Endothelial cell of umbilical vein (primary cell): ENCODE measurements at regions not wholly inside any gene's neighbourhood (a gene's known extent, or its start where the extent isn't known, plus 50 kb on each side); places are given as distances from the start of the nearest gene placed in this dataset.

ENCODE experiments used
- BruUV-seq: library from RNA; stranded (reverse); fragments of 400-500 nt; replicated peaks from 2 replicates; lab custom pipeline; 2021; lab: Mats Ljungman, UMichigan
- CTCF ChIA-PET: fragments of 300-600, 350-600 bp; sonication (Branson Sonifier 250); formaldehyde crosslinking; loops from one replicate; lab custom pipeline; 2021; ENCODE audit warnings: antibody characterized with exemption, inconsistent platforms; lab: Charles Lee
- POLR2A ChIA-PET: fragments of 300-600, 350-600 bp; sonication (Branson Sonifier 250); formaldehyde crosslinking; loops from one replicate; lab custom pipeline; 2021; ENCODE audit warnings: antibody characterized with exemption, inconsistent platforms; lab: Charles Lee
- DNase-seq: peaks from one replicate; pipeline ENCODE4 v3.0.0-alpha.2; 2011; ENCODE audit warnings: low read depth, low spot score
- FAIRE-seq: peaks from 2 replicates; lab custom pipeline; 2011; peaks lifted over from hg19 to GRCh38; lab: Jason Lieb, UNC
- H2AFZ ChIP-seq: 2 replicates; pipeline ENCODE4 v1.6.0; 2012; ENCODE audit warnings: low read depth, low read length, control low read depth, inconsistent platforms
- H3K27ac ChIP-seq: 2 replicates; pipeline ENCODE4 v1.5.1; 2011; ENCODE audit warnings: low read depth, mild to moderate bottlenecking, control low read depth, low read length, moderate library complexity; ENCODE audit not compliant: insufficient read depth
- H3K27me3 ChIP-seq, 2 experiments: 2 replicates each; pipeline versions ENCODE4 v1.6.0 to v1.6.1; 2011; ENCODE audit warnings: low read length in 2 of 2, mixed read lengths in 1 of 2; ENCODE audit not compliant: control insufficient read depth in 2 of 2, insufficient read depth in 2 of 2
- H3K36me3 ChIP-seq, 2 experiments: 2 replicates in 1 of 2; 3 replicates in 1 of 2; pipeline ENCODE4 v1.5.1; 2011; ENCODE audit warnings: low read length in 2 of 2, mild to moderate bottlenecking in 1 of 2, moderate library complexity in 1 of 2; ENCODE audit not compliant: control insufficient read depth in 2 of 2, insufficient read depth in 2 of 2; ENCODE audit errors: extremely low read depth in 1 of 2
- H3K4me1 ChIP-seq: 3 replicates; pipeline ENCODE4 v1.5.1; 2011; ENCODE audit warnings: mild to moderate bottlenecking, low read length; ENCODE audit not compliant: control insufficient read depth, insufficient read depth; ENCODE audit errors: extremely low read depth
- H3K4me2 ChIP-seq: 2 replicates; pipeline ENCODE4 v1.6.1; 2011; ENCODE audit warnings: low read length, control low read depth, mixed read lengths; ENCODE audit not compliant: insufficient read depth
- H3K4me3 ChIP-seq, 3 experiments: fragments of 200-600 bp in 1 of 3; sonication (generic), shearing (Covaris generic) in 1 of 3; replicated peaks in 1 of 3; 2 replicates each; pipeline ENCODE4 v1.5.1; 2011 to 2016; ENCODE audit warnings: control low read depth in 3 of 3, low read length in 3 of 3, mild to moderate bottlenecking in 2 of 3, inconsistent platforms in 1 of 3, low read depth in 1 of 3, moderate library complexity in 1 of 3; ENCODE audit not compliant: insufficient read depth in 1 of 3
- H3K79me2 ChIP-seq: 2 replicates; pipeline ENCODE4 v1.6.0; 2012; ENCODE audit warnings: low read length, inconsistent platforms; ENCODE audit not compliant: control insufficient read depth, insufficient read depth
- H3K9ac ChIP-seq: replicated peaks from 2 replicates; pipeline ENCODE3; 2011; ENCODE audit warnings: low read length, control low read depth; ENCODE audit not compliant: insufficient read depth; ENCODE audit errors: extremely low read depth
- H3K9me1 ChIP-seq: replicated peaks from 3 replicates; pipeline ENCODE4 v1.6.0; 2011; ENCODE audit warnings: mild to moderate bottlenecking, low read length; ENCODE audit not compliant: control insufficient read depth, insufficient read depth; ENCODE audit errors: extremely low read depth
- H3K9me3 ChIP-seq: replicated peaks from 2 replicates; pipeline ENCODE4 v1.5.1; 2012; ENCODE audit warnings: low read length, inconsistent platforms; ENCODE audit not compliant: control insufficient read depth, insufficient read depth
- H4K20me1 ChIP-seq: replicated peaks from 2 replicates; pipeline ENCODE3; 2011; ENCODE audit warnings: mild to moderate bottlenecking, low read length; ENCODE audit not compliant: control insufficient read depth, insufficient read depth; ENCODE audit errors: extremely low read depth
- FOS ChIP-seq: IDR thresholded peaks from 2 replicates; pipeline ENCODE4 v1.6.1; 2011; ENCODE audit warnings: mild to moderate bottlenecking, low read length, moderate library complexity, borderline replicate concordance; ENCODE audit not compliant: insufficient read depth
- GATA2 ChIP-seq: IDR thresholded peaks from 2 replicates; pipeline ENCODE4 v1.7.0; 2011; ENCODE audit warnings: low read depth, mild to moderate bottlenecking, moderate library complexity, mixed read lengths, low read length; ENCODE audit not compliant: insufficient read length, insufficient read depth
- JUN ChIP-seq: IDR thresholded peaks from 2 replicates; pipeline ENCODE4 v1.6.1; 2011; ENCODE audit warnings: borderline replicate concordance, low read depth; ENCODE audit not compliant: insufficient read length, insufficient read depth
- MYC ChIP-seq: IDR thresholded peaks from one replicate; pipeline ENCODE4 v1.6.1; 2011; ENCODE audit warnings: mild to moderate bottlenecking, low read depth, low read length
- POLR2A ChIP-seq: IDR thresholded peaks from 2 replicates; pipeline ENCODE4 v1.6.1; 2012; ENCODE audit warnings: low read depth, mild to moderate bottlenecking, control low read depth, low read length
- POLR2AphosphoS5 ChIP-seq: IDR thresholded peaks from 2 replicates; pipeline ENCODE4 v1.6.1; 2012; ENCODE audit warnings: low read depth, mild to moderate bottlenecking, control low read depth, low read length, moderate library complexity; ENCODE audit not compliant: insufficient read depth
- dilution Hi-C: fragments of 300-500 bp; cut with MboI; formaldehyde crosslinking; loops from one replicate; pipeline ENCODE4 v1.15.0; 2019; ENCODE audit warnings: low sequenced_read_pairs; ENCODE audit not compliant: extremely low pct_ligation_motif_present
- intact Hi-C: fragments of 100-400 bp; cut with micrococcal nuclease; formaldehyde crosslinking; loops from one replicate; pipeline ENCODE4 v1.10.0; 2022
- TF ChIP-seq, protein P1 (sequence below): IDR thresholded peaks from 2 replicates; pipeline ENCODE4 v1.6.1; 2011; ENCODE audit not compliant: insufficient read depth, insufficient read length
- TF ChIP-seq, protein P2 (sequence below), 2 donors: IDR thresholded peaks; 1 replicate in 1 of 2; 2 replicates in 1 of 2; pipeline ENCODE4 v1.5.1; 2011; ENCODE audit warnings: low read length in 2 of 2, mild to moderate bottlenecking in 2 of 2, moderate library complexity in 2 of 2, control low read depth in 1 of 2, inconsistent platforms in 1 of 2, low read depth in 1 of 2; ENCODE audit not compliant: insufficient read depth in 1 of 2; ENCODE audit errors: extremely low read depth in 1 of 2

DNA sequence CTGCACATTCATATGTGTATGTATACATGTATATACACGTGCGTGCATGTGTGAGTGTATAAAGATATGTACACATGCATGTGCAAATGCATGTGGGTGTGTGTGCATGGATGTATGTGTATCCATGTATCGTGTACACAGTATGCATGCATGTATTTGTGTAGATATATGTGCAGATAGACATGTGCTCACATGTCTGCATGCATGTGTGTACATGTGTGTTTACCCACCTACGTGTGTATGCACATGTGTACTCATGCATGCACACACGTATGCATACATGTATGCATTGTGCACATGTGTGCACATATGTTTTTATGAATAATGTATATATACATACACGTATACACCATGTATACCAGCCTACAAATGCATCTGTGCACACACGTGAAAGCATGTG, 80.3 kb upstream of the ZNF322 start:
- no peaks in the 10 kb centered on the region for H3K4me1 ChIP-seq
- dilution Hi-C loops (no loop called here), intact Hi-C loops (no loop called here)
- TF ChIP-seq, protein P1, sequence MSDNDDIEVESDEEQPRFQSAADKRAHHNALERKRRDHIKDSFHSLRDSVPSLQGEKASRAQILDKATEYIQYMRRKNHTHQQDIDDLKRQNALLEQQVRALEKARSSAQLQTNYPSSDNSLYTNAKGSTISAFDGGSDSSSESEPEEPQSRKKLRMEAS: peak; percentile 41
- no peak for TF ChIP-seq JUN
- H3K27ac ChIP-seq: no peak overlapping the region
- CTCF ChIA-PET: no interaction called here
- BruUV-seq: no TSS peak
- no peaks in the 10 kb centered on the region for H4K20me1 ChIP-seq
- H3K27me3 ChIP-seq: peaks cover 13 to 17% of the 10 kb centered on the region in 2 experiments
- no peak overlapping the region for H2AFZ ChIP-seq
- H3K36me3 ChIP-seq: no peaks in the 10 kb centered on the region
- H3K9ac ChIP-seq: no peak overlapping the region
- POLR2A ChIA-PET: no interaction called here
- no peak overlapping the region for H3K4me2 ChIP-seq
- DNase-seq (no peak), FAIRE-seq (no peak)
- no peaks in the 10 kb centered on the region for H3K9me1 ChIP-seq
- H3K9me3 ChIP-seq: no peaks in the 10 kb centered on the region
- H3K4me3 ChIP-seq: no peak overlapping the region
- no peaks in the 10 kb centered on the region for H3K79me2 ChIP-seq

DNA sequence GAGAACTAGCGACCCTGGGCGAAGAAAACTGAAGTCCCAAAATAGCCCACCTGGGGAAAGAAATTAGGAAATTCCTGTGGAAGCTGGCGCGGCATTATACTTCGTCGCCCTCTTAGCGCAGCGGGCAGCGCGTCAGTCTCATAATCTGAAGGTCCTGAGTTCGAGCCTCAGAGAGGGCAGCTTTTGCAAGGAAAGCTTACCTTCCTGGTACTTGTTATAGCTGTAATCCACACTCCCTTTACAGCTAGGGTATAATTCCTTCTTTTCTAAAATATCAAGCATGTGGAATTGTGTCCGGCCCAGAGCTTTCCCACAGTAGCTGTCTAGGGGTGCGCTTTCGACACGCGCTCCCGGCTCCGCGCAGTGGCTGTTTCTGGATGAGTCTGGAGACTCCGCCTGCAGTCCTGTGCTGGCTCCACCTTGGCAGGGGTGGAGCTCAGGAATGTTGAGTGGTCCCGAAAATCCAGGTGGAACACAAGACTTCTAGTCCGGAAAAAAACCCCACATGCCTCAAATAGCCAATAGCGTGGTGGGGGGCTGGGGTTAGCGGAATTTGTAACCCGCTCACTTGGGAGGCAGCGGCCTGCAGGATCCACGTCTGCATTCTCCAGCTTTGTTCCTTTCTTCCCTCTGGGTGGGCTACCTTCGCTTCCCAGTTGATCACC, 83.7 kb upstream of the ZNF322 start:
- H3K4me3 ChIP-seq: peak overlapping the region in 1 of 3 experiments; percentile 6
- peaks cover 23% of the 10 kb centered on the region in 2 experiments for H3K27me3 ChIP-seq
- ChIA-PET CTCF (no interaction called here), POLR2A (interaction anchor here (0.7 kb wide), 1 partner anchor 584 kb away, joined by 3 read pairs; no protein-coding TSS in a partner anchor)
- H3K9me1 ChIP-seq: no peaks in the 10 kb centered on the region
- dilution Hi-C loops (no loop called here), intact Hi-C loops (no loop called here)
- peak; percentile 13 for DNase-seq
- H3K79me2 ChIP-seq: no peaks in the 10 kb centered on the region
- H4K20me1 ChIP-seq: no peaks in the 10 kb centered on the region
- no peak overlapping the region for H3K9ac ChIP-seq
- TSS peak; percentile 84 for BruUV-seq
- H3K9me3 ChIP-seq: no peaks in the 10 kb centered on the region
- no peak overlapping the region for H2AFZ ChIP-seq
- H3K36me3 ChIP-seq: no peaks in the 10 kb centered on the region
- H3K27ac ChIP-seq: no peak overlapping the region
- peak overlapping the region; percentile 6 for H3K4me2 ChIP-seq
- no peaks in the 10 kb centered on the region for H3K4me1 ChIP-seq
- TF ChIP-seq POLR2A (no peak), POLR2AphosphoS5 (no peak), GATA2 (no peak), MYC (no peak), FOS (no peak)
- TF ChIP-seq, protein P2, sequence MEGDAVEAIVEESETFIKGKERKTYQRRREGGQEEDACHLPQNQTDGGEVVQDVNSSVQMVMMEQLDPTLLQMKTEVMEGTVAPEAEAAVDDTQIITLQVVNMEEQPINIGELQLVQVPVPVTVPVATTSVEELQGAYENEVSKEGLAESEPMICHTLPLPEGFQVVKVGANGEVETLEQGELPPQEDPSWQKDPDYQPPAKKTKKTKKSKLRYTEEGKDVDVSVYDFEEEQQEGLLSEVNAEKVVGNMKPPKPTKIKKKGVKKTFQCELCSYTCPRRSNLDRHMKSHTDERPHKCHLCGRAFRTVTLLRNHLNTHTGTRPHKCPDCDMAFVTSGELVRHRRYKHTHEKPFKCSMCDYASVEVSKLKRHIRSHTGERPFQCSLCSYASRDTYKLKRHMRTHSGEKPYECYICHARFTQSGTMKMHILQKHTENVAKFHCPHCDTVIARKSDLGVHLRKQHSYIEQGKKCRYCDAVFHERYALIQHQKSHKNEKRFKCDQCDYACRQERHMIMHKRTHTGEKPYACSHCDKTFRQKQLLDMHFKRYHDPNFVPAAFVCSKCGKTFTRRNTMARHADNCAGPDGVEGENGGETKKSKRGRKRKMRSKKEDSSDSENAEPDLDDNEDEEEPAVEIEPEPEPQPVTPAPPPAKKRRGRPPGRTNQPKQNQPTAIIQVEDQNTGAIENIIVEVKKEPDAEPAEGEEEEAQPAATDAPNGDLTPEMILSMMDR (IDR thresholded peaks at IDR 0.05; ENCODE audit: extremely low read depth in 1 of 2, insufficient read depth in 1 of 2, low read depth in 1 of 2, low read length in 2 of 2): no peak
- TF ChIP-seq, protein P1: no peak
- no peak for FAIRE-seq
